ENCODE measurements at regions not wholly inside any gene's neighbourhood (a gene's known extent, or its start where the extent isn't known, plus 50 kb on each side); places are given as distances from the start of the nearest gene placed in this dataset.

DNA sequence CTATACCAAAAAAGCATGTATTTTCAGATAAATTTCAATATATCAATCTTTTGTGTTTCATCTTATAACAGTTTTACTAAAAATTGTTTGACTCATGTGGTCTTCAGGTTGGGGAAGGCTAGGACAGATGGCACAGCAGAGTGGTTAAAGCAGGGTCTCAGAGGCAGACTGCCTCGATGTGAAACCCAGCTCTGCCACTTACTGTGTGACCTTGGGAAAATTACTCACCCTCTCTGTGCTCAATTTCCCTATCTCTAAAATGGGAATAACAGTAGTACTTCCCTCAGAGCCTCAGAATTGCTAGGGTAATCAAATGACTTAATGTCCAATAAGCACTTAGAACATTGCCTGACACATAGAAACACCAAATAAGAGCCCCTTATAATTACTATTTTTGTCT, 262.1 kb upstream of the FMN2 start:
- H3K36me3 ChIP-seq = no peaks in the 10 kb centered on the region
- no peaks in the 10 kb centered on the region for H3K9me3 ChIP-seq
- TF ChIP-seq, protein P1, sequence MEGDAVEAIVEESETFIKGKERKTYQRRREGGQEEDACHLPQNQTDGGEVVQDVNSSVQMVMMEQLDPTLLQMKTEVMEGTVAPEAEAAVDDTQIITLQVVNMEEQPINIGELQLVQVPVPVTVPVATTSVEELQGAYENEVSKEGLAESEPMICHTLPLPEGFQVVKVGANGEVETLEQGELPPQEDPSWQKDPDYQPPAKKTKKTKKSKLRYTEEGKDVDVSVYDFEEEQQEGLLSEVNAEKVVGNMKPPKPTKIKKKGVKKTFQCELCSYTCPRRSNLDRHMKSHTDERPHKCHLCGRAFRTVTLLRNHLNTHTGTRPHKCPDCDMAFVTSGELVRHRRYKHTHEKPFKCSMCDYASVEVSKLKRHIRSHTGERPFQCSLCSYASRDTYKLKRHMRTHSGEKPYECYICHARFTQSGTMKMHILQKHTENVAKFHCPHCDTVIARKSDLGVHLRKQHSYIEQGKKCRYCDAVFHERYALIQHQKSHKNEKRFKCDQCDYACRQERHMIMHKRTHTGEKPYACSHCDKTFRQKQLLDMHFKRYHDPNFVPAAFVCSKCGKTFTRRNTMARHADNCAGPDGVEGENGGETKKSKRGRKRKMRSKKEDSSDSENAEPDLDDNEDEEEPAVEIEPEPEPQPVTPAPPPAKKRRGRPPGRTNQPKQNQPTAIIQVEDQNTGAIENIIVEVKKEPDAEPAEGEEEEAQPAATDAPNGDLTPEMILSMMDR (IDR thresholded peaks at IDR 0.05) = no peak
- DNase-seq (no peak), ATAC-seq (no peak)
- H3K27me3 ChIP-seq = no peaks in the 10 kb centered on the region
- H3K4me1 ChIP-seq = no peaks in the 10 kb centered on the region
- intact Hi-C loops (cut with DNase I) = no loop called here
- H3K27ac ChIP-seq = no peak overlapping the region
- no peak overlapping the region for H3K4me3 ChIP-seq

DNA sequence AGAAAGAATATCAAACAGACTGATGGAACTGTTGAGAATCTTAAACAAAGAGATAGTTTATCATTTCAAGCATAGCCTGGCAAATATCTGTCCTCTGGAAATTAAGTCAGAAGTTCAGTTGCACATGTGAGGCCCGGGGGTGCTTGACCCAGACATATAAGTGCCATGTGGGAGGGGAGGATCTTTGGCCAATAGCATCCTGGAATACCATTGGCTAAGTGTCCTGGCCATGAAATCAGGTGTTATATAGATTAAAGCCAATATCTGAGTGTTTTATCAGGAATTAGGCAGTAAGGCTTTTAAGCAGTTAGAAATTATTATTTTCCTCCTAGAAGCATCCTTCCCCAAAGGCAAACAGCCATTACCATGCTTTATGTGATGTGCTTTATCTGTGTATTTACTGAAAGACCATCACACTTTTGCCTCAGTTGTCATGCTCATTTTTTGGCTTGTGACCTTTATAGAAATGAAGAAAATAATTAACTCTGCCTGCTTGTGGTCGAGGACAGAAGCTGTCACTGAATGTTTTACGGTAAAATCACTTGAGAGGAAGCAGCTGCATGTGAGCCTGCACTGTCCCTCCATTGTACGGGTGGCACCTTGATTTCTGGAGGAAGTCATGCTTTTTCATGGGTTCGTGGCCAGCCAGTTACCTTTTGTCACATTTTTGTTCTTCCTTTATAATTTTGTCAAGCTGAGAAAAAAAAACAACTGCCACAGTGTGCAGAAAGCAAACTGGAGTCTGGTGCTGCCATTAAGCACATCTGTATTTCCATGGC, 259.9 kb upstream of the FMN2 start:
- DNase-seq = no peak
- TF ChIP-seq, protein P1 (IDR thresholded peaks at IDR 0.05) = no peak
- intact Hi-C loops (cut with DNase I) = no loop called here
- H3K9me3 ChIP-seq = no peaks in the 10 kb centered on the region
- no peaks in the 10 kb centered on the region for H3K4me1 ChIP-seq
- no peak overlapping the region for H3K4me3 ChIP-seq
- H3K36me3 ChIP-seq = no peaks in the 10 kb centered on the region
- H3K27me3 ChIP-seq = no peaks in the 10 kb centered on the region
- H3K27ac ChIP-seq = no peak overlapping the region
- ATAC-seq = no peak

DNA sequence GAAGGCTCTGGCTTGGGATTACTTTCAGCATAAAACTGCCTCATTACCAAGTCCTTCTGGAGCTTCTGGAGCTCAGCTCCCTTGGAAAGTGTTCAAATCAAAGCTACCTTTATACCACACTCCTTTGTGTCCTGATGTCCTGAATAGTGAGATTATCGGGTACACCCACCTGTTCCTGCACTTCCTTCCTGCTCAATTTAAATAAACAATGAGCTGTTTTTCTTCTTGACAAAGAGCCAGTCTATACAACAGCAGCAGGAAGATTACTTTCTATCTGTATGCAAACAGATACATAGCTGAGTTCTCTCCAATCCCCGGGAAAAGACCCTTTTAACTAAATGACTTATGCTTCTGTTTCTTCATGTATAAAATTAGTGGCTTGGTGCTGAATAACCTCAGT, 258.0 kb upstream of the FMN2 start:
- H3K9me3 ChIP-seq = no peaks in the 10 kb centered on the region

DNA sequence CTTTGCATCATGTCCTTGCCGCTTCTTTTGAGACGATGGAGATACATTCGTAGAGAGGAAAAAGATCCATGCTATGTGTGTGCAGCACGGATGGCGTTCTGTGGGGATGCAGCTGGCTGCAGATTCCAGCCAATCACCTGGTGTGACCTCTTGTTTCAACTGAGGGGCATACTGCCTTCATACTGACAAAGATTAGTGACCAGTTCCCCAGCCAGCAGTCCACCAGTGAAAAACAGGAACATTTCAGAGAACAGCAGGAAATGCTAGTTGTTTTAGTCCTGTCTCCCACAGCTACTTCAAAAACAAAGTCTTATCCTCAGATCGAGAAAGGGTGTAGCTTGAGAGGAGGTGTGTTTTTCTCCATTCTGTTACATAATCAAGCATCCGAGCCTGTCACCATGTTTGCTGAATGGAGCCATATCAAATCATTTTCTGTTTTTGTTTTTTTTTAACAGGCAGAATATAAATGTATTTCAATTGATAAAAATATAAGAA, 255.7 kb upstream of the FMN2 start:
- Histone ChIP-seq H3K27me3 (no peaks in the 10 kb centered on the region), H3K27ac (no peak overlapping the region)
- no peak for ATAC-seq

More for the DNA sequence above, 258.0 kb upstream of the FMN2 start:
- ATAC-seq (peak; percentile 34), DNase-seq (no peak)
- intact Hi-C loops (cut with DNase I) = no loop called here
- no peaks in the 10 kb centered on the region for H3K4me1 ChIP-seq
- TF ChIP-seq, protein P1 (IDR thresholded peaks at IDR 0.05) = no peak
- H3K27ac ChIP-seq = no peak overlapping the region
- H3K4me3 ChIP-seq = no peak overlapping the region
- H3K27me3 ChIP-seq = no peaks in the 10 kb centered on the region
- no peaks in the 10 kb centered on the region for H3K36me3 ChIP-seq

DNA sequence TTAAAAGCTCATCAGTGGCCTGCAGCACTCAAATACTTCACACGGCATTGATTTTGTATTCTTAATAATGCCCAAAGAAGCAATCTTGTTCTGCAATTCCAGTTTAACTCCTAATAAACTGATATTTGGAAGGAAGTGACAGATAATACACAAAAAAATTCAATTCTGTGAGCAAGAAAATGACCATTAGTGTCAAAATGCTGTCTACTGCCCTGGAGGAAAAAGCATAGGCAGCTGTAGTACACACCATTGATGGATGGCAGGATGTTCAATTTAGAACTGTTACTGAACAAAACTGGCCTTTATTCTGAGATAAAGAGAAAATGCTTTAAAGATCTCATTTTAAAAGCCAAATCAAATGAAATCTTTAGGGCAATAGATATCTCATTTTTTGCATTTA, 251.3 kb upstream of the FMN2 start:
- DNase-seq (no peak), ATAC-seq (no peak)
- intact Hi-C loops (cut with DNase I) = no loop called here
- no peak overlapping the region for H3K27ac ChIP-seq
- no peaks in the 10 kb centered on the region for H3K27me3 ChIP-seq
- no peaks in the 10 kb centered on the region for H3K4me1 ChIP-seq
- no peaks in the 10 kb centered on the region for H3K9me3 ChIP-seq
- TF ChIP-seq, protein P1 (IDR thresholded peaks at IDR 0.05) = no peak
- H3K36me3 ChIP-seq = no peaks in the 10 kb centered on the region
- no peak overlapping the region for H3K4me3 ChIP-seq

More for the DNA sequence above, 255.7 kb upstream of the FMN2 start:
- Histone ChIP-seq H3K4me1 (no peaks in the 10 kb centered on the region), H3K4me3 (no peak overlapping the region), H3K9me3 (no peaks in the 10 kb centered on the region), H3K36me3 (no peaks in the 10 kb centered on the region)
- no peak for DNase-seq
- intact Hi-C loops (cut with DNase I) = no loop called here
- TF ChIP-seq, protein P1 (IDR thresholded peaks at IDR 0.05) = no peak

Data from upper lobe of right lung (tissue), 1 donor.